WTC11 (cell line): ENCODE measurements at regions not wholly inside any gene's neighbourhood (a gene's known extent, or its start where the extent isn't known, plus 50 kb on each side); places are given as distances from the start of the nearest gene placed in this dataset.

Source experiments
- ATAC-seq: fragments of 200-7000 bp; cut with Tn5 transposase; 2 replicates; pipeline ENCODE4 v1.10.0; 2021; ENCODE audit warnings: mild to moderate bottlenecking, moderate library complexity
- CTCF ChIA-PET: fragments of 300-600 bp; sonication (Branson Sonifier 250); formaldehyde crosslinking; loops from one replicate; lab custom pipeline; 2021; ENCODE audit warnings: antibody characterized with exemption; lab: Charles Lee
- POLR2A ChIA-PET: fragments of 350-600 bp; sonication (Branson Sonifier 250); formaldehyde crosslinking; loops from one replicate; lab custom pipeline; 2021; ENCODE audit warnings: antibody characterized with exemption; lab: Charles Lee
- DNase-seq: peaks from one replicate; pipeline ENCODE4 v3.0.0; 2021; ENCODE audit warnings: low spot score
- H3K27ac Mint-ChIP-seq: 2 replicates; pipeline ENCODE4 v1.8.0; 2021; ENCODE audit warnings: mixed read lengths
- H3K27me3 Mint-ChIP-seq: 2 replicates; pipeline ENCODE4 v1.8.0; 2021; ENCODE audit warnings: low read depth, mild to moderate bottlenecking, moderate library complexity, mixed read lengths
- H3K36me3 Mint-ChIP-seq: 2 replicates; pipeline ENCODE4 v1.8.0; 2021; ENCODE audit warnings: mixed read lengths
- H3K4me1 Mint-ChIP-seq: 2 replicates; pipeline ENCODE4 v1.8.0; 2022; ENCODE audit warnings: mixed read lengths
- H3K4me3 Mint-ChIP-seq: 2 replicates; pipeline ENCODE4 v1.8.0; 2021; ENCODE audit warnings: mild to moderate bottlenecking, moderate library complexity, mixed read lengths
- H3K9me3 Mint-ChIP-seq: 2 replicates; pipeline ENCODE4 v1.8.0; 2021; ENCODE audit warnings: mixed read lengths
- AFF4 ChIP-seq: sonication (generic); formaldehyde crosslinking; IDR thresholded peaks from 2 replicates; pipeline ENCODE4 v1.8.1; 2023; ENCODE audit warnings: mild to moderate bottlenecking, missing genetic modification reagents, borderline replicate concordance
- ARID4B ChIP-seq: sonication (generic); formaldehyde crosslinking; IDR thresholded peaks from 2 replicates; pipeline ENCODE4 v1.8.0; 2023; ENCODE audit warnings: missing genetic modification reagents, mild to moderate bottlenecking, borderline replicate concordance
- ATF3 ChIP-seq: sonication (generic); formaldehyde crosslinking; conservative IDR thresholded peaks from 2 replicates; pipeline ENCODE4 v1.8.1; 2022; ENCODE audit warnings: mild to moderate bottlenecking, missing genetic modification reagents
- JUN ChIP-seq: sonication (generic); formaldehyde crosslinking; IDR thresholded peaks from 2 replicates; pipeline ENCODE4 v1.8.0; 2023; ENCODE audit warnings: mild to moderate bottlenecking, missing genetic modification reagents
- KAT7 ChIP-seq: sonication (generic); formaldehyde crosslinking; IDR thresholded peaks from 2 replicates; pipeline ENCODE4 v1.8.1; 2023; ENCODE audit warnings: missing genetic modification reagents, mild to moderate bottlenecking, borderline replicate concordance
- MLX ChIP-seq: sonication (generic); formaldehyde crosslinking; IDR thresholded peaks from 2 replicates; pipeline ENCODE4 v1.8.1; 2023; ENCODE audit warnings: mild to moderate bottlenecking, missing genetic modification reagents, moderate library complexity
- MXD4 ChIP-seq: fragments of 250-450 bp; sonication (Bioruptor Pico); IDR thresholded peaks from 2 replicates; pipeline ENCODE4 v1.8.0; 2021; ENCODE audit warnings: mild to moderate bottlenecking, moderate library complexity, borderline replicate concordance
- NR3C1 ChIP-seq: sonication (generic); formaldehyde crosslinking; conservative IDR thresholded peaks from 2 replicates; pipeline ENCODE4 v1.8.1; 2023; ENCODE audit warnings: low read depth, mild to moderate bottlenecking, missing genetic modification reagents
- PREB ChIP-seq: sonication (generic); formaldehyde crosslinking; IDR thresholded peaks from 2 replicates; pipeline ENCODE4 v1.8.1; 2022; ENCODE audit warnings: mild to moderate bottlenecking, missing genetic modification reagents, moderate library complexity, borderline replicate concordance
- STAT6 ChIP-seq: sonication (generic); formaldehyde crosslinking; conservative IDR thresholded peaks from 2 replicates; pipeline ENCODE4 v1.8.1; 2023; ENCODE audit warnings: mild to moderate bottlenecking, low read depth, missing genetic modification reagents, moderate library complexity
- ZNF232 ChIP-seq: sonication (generic); formaldehyde crosslinking; IDR thresholded peaks from 2 replicates; pipeline ENCODE4 v1.8.0; 2022; ENCODE audit warnings: mild to moderate bottlenecking, missing genetic modification reagents
- ZNF317 ChIP-seq: sonication (generic); formaldehyde crosslinking; IDR thresholded peaks from 2 replicates; pipeline ENCODE4 v1.8.1; 2023; ENCODE audit warnings: low read depth, mild to moderate bottlenecking, moderate library complexity, missing genetic modification reagents, borderline replicate concordance

GRCh38 chr6:168774381-168774780 lies 333.4 kb downstream of the SMOC2 start:
- TF ChIP-seq NR3C1, result no peak
- no peak for TF ChIP-seq STAT6 (CRISPR knock-in tag)
- TF ChIP-seq ZNF317 (CRISPR knock-in tag), result peak; percentile 64; the same call in 1 of the 2 replicates
- H3K9me3 Mint-ChIP-seq, result peaks cover 65% of the 10 kb centered on the region
- peaks cover 40% of the 10 kb centered on the region for H3K36me3 Mint-ChIP-seq
- no peak overlapping the region for H3K4me3 Mint-ChIP-seq
- H3K27me3 Mint-ChIP-seq, result peaks cover 4% of the 10 kb centered on the region
- ChIA-PET POLR2A (no interaction called here), CTCF (no interaction called here)
- no peaks in the 10 kb centered on the region for H3K4me1 Mint-ChIP-seq
- H3K27ac Mint-ChIP-seq, result no peak overlapping the region
- DNase-seq (no peak), ATAC-seq (no peak)

- peaks cover 4% of the 10 kb centered on the region for H3K27me3 Mint-ChIP-seq
- ChIA-PET CTCF (no interaction called here), POLR2A (no interaction called here)
- ATAC-seq, result no peak
- no peak for DNase-seq
- no peak overlapping the region for H3K27ac Mint-ChIP-seq
- TF ChIP-seq ZNF232 (CRISPR knock-in tag), result no peak
- TF ChIP-seq ATF3 (CRISPR knock-in tag), result no peak
- no peak for TF ChIP-seq MXD4 (CRISPR knock-in tag)
- TF ChIP-seq KAT7 (CRISPR knock-in tag), result no peak
- TF ChIP-seq ARID4B, result no peak
- TF ChIP-seq PREB (CRISPR knock-in tag), result no peak
- TF ChIP-seq MLX (CRISPR knock-in tag), result no peak
- TF ChIP-seq AFF4 (CRISPR knock-in tag), result no peak
- TF ChIP-seq JUN (CRISPR knock-in tag), result no peak
- no peaks in the 10 kb centered on the region for H3K4me1 Mint-ChIP-seq
- H3K9me3 Mint-ChIP-seq, result peaks cover 65% of the 10 kb centered on the region
- H3K4me3 Mint-ChIP-seq, result no peak overlapping the region
- peaks cover 46% of the 10 kb centered on the region for H3K36me3 Mint-ChIP-seq
These were observed 332.8 kb downstream of the SMOC2 start for GRCh38 chr6:168773788-168774187.
